Adrenal gland (tissue), 9 donors: ENCODE measurements at regions not wholly inside any gene's neighbourhood (a gene's known extent, or its start where the extent isn't known, plus 50 kb on each side); places are given as distances from the start of the nearest gene placed in this dataset.

Experiments used
- DNase-seq, 7 donors: peaks; one replicate each; pipeline ENCODE4 v3.0.0-alpha.2; 2019 to 2020
- H3K27ac ChIP-seq, 5 donors: fragments of 200-600 bp; sonication (generic) in 4 of 5; 1 replicate in 3 of 5; 2 replicates in 2 of 5; pipeline versions ENCODE4 v1.5.1 to v1.8.0; 2016 to 2020; ENCODE audit warnings: mild to moderate bottlenecking in 1 of 5
- H3K27me3 ChIP-seq: fragments of 200-600 bp; 2 replicates; pipeline ENCODE4 v1.8.0; 2021
- H3K36me3 ChIP-seq, 2 donors: fragments of 200-600 bp; replicated peaks in 1 of 2; 1 replicate in 1 of 2; 2 replicates in 1 of 2; pipeline versions ENCODE4 v1.5.1 to v1.8.0; 2018 to 2022
- H3K4me1 ChIP-seq, 2 donors: fragments of 200-600 bp; replicated peaks in 1 of 2; 1 replicate in 1 of 2; 2 replicates in 1 of 2; pipeline versions ENCODE4 v1.5.1 to v1.8.0; 2018 to 2021
- H3K4me3 ChIP-seq, 4 donors: fragments of 200-600 bp; sonication (generic) in 3 of 4; one replicate each; pipeline ENCODE4 v1.5.1; 2016 to 2018
- H3K9me3 ChIP-seq, 3 donors: fragments of 200-600 bp; sonication (generic) in 1 of 3; replicated peaks in 1 of 3; 1 replicate in 2 of 3; 2 replicates in 1 of 3; pipeline versions ENCODE4 v1.5.1 to v1.8.0; 2016 to 2021
- POLR2A ChIP-seq, 2 donors: fragments of 450-650 bp; IDR thresholded peaks; one replicate each; pipeline ENCODE4 v1.6.1; 2017; ENCODE audit warnings: antibody characterized with exemption in 2 of 2, mild to moderate bottlenecking in 2 of 2, moderate library complexity in 1 of 2
- WGBS, 4 donors: extraction: QIAGEN DNeasy Blood & Tissue Kit in 2 of 4; methylation state at CpG; one replicate each; pipeline versions ENCODE4 v1.1.5 to v1.1.7; 2013 to 2017; 5-methylcytosine and 5-hydroxymethylcytosine counted together
- intact Hi-C, 2 donors: fragments of 100-400 bp; cut with DNase I; formaldehyde crosslinking; loops; one replicate each; pipeline versions ENCODE4 v1.14.1 to v1.15.0; 2022 to 2023
- TF ChIP-seq, protein P1 (sequence below), 6 experiments: fragments of 450-650 bp in 4 of 6; fragments of 200-600 bp in 2 of 6; sonication (generic) in 1 of 6; IDR thresholded peaks; 1 replicate in 5 of 6; 2 replicates in 1 of 6; pipeline versions ENCODE4 v1.5.1 to v1.8.0; 2016 to 2021; ENCODE audit warnings: antibody characterized with exemption in 6 of 6, mild to moderate bottlenecking in 2 of 6, moderate library complexity in 1 of 6
- donor health status: healthy with polysubstance abuse.
- donor health status: Bipolar disorder and iron deficiency.
- donor health status: DM: yes; HTN: yes; CAD: no.
- donor health status: DM: no; HTN: no; CAD: no.
- donor health status: DM: no; HTN: no; CAD: no.

DNA sequence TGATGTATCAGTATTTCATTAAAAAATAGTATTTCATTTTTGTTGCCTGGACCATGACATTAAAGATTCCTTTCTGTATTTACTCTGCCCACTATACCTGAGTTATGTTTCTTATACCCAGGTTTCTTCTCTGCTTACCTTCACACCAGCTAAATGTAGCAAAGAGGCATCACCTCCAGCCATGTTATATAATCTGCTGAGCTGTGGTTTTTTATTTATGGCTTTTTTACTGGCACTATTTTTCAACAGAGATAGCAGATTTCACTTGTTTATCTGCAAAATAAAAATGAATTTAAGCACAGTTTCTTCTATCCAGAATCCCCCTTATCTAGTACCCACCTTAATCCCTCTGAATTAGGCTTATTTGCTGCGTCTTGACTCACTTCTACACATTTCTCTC, 979.0 kb upstream of the MAN1A1 start:
- Histone ChIP-seq H3K9me3 (peaks cover 0 to 4% (median 0%) of the 10 kb centered on the region in 3 donors), H3K27ac (no peak overlapping the region), H3K4me1 (no peaks in the 10 kb centered on the region), H3K4me3 (no peak overlapping the region), H3K27me3 (no peaks in the 10 kb centered on the region), H3K36me3 (no peaks in the 10 kb centered on the region)
- no peak for DNase-seq
- WGBS, 4 donors: 66 to 91% (median 83%) methylated on average over 1 of the region's 1 CpG
- TF ChIP-seq, protein P1, sequence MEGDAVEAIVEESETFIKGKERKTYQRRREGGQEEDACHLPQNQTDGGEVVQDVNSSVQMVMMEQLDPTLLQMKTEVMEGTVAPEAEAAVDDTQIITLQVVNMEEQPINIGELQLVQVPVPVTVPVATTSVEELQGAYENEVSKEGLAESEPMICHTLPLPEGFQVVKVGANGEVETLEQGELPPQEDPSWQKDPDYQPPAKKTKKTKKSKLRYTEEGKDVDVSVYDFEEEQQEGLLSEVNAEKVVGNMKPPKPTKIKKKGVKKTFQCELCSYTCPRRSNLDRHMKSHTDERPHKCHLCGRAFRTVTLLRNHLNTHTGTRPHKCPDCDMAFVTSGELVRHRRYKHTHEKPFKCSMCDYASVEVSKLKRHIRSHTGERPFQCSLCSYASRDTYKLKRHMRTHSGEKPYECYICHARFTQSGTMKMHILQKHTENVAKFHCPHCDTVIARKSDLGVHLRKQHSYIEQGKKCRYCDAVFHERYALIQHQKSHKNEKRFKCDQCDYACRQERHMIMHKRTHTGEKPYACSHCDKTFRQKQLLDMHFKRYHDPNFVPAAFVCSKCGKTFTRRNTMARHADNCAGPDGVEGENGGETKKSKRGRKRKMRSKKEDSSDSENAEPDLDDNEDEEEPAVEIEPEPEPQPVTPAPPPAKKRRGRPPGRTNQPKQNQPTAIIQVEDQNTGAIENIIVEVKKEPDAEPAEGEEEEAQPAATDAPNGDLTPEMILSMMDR (IDR thresholded peaks at IDR 0.05): no peak
- no peak for TF ChIP-seq POLR2A (IDR thresholded peaks at IDR 0.05)
- intact Hi-C loops: no loop called here

DNA sequence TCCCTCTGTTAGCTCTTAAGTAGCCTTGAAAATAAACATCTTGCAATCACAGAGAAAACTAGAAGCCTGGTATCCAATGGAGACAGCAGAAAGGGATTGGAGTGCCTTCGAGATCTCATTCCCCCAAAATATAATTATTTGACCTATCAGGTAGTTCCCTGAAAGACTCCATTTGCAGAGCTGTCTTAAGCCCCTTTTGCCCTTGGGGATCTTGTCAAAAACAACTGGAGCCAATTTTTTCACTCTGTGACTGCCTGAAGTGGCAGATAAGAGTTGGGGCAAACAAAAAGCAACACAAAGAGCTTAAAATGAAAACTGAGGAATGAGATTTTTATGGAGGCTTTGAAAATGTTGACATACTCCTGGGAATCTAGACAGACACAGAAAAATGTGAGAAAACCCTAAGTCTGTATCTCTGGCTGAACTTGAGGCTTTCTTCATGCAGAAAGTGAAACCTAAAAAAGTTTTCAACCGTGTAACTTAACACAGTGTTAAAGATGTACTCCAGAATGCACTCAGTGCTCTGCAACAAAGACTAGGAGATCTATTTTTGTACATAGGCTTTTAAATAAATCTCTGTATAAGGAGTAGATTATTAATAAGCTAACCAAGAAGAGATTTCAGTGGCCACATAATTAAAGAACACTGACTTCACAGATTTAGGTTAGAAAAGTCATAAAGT, 971.1 kb upstream of the MAN1A1 start:
- no peak for TF ChIP-seq POLR2A (IDR thresholded peaks at IDR 0.05)
- Histone ChIP-seq H3K27me3 (no peaks in the 10 kb centered on the region), H3K4me1 (no peaks in the 10 kb centered on the region), H3K9me3 (peaks cover 0 to 9% (median 0%) of the 10 kb centered on the region in 3 donors), H3K36me3 (no peaks in the 10 kb centered on the region), H3K4me3 (no peak overlapping the region), H3K27ac (no peak overlapping the region)
- intact Hi-C loops: no loop called here
- 74 to 82% (median 77%) methylated on average over 2 of the region's 2 CpGs for WGBS, 4 donors
- no peak for DNase-seq

DNA sequence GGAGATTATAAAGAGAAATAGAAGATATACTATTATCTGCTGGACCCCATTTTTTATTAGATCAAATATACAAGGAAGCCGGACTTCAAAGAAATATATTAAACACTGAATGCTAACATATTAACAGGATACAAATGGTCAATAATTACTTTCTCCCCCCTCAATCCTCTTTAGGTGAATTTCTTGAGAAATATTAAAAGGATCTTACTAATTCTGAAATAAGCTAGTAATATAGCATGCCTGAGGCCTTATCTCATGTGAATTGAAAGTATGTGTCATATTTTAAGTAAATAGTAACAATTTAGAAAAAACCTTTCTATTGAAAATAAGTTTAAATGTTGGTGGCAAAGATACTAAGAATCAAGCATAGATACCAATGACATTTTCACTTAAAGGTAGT, 954.7 kb upstream of the MAN1A1 start:
- no peaks in the 10 kb centered on the region for H3K4me1 ChIP-seq
- no peak for DNase-seq
- H3K9me3 ChIP-seq: peaks cover 0 to 4% (median 0%) of the 10 kb centered on the region in 3 donors
- intact Hi-C loops: no loop called here
- no peak overlapping the region for H3K4me3 ChIP-seq
- H3K27me3 ChIP-seq: no peaks in the 10 kb centered on the region
- TF ChIP-seq POLR2A (IDR thresholded peaks at IDR 0.05): no peak
- TF ChIP-seq, protein P1 (IDR thresholded peaks at IDR 0.05): no peak
- H3K36me3 ChIP-seq: no peaks in the 10 kb centered on the region
- 87 to 100% (median 93%) methylated on average over 1 of the region's 1 CpG for WGBS, 4 donors
- no peak overlapping the region for H3K27ac ChIP-seq

DNA sequence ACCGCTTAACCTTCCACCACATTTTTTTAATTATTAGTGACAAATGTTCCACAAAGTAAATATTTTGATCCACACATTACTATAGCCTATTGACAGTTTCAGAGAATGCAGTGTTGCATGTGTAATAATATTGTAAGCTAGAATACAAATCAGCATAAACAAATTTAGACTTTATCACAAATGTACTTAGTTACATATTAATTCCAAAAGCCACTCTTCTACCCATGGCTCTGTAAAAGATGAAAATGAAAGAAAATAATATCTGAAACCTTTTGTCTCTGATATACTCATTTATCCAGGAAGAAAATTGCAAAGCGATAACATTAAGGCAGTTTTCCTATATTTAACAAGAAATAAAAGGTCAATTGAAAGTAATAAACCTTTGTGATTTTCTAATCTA, 954.0 kb upstream of the MAN1A1 start:
- Histone ChIP-seq H3K9me3 (peaks cover 0 to 4% (median 0%) of the 10 kb centered on the region in 3 donors), H3K27me3 (no peaks in the 10 kb centered on the region), H3K4me1 (no peaks in the 10 kb centered on the region), H3K36me3 (no peaks in the 10 kb centered on the region), H3K27ac (no peak overlapping the region), H3K4me3 (no peak overlapping the region)
- intact Hi-C loops: no loop called here
- no peak for TF ChIP-seq POLR2A (IDR thresholded peaks at IDR 0.05)
- TF ChIP-seq, protein P1 (IDR thresholded peaks at IDR 0.05): no peak
- 91 to 97% (median 93%) methylated on average over 2 of the region's 2 CpGs for WGBS, 4 donors
- DNase-seq: no peak

DNA sequence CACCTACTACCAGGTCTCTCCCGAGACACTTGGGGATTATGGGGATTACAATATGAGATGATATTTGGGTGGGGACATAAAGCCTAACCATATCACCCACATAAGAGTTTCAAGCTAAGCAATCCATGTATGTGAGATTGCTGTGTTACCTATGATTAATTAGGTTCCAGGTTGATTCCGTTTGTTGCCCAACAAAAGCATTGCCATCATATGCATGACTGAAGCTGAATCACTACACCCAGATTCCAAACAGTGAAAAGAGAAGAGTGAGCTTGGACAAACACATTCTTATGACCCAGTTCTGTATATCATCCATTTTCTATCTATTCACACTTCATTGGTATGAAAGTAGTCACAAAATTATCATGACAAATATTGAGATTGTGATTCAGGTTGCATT, 952.5 kb upstream of the MAN1A1 start:
- TF ChIP-seq, protein P1 (IDR thresholded peaks at IDR 0.05): no peak
- no peak for TF ChIP-seq POLR2A (IDR thresholded peaks at IDR 0.05)
- 79 to 89% (median 89%) methylated on average over 2 of the region's 2 CpGs for whole genome bisulfite sequencing, 4 donors
- H3K4me3 ChIP-seq: no peak overlapping the region
- H3K9me3 ChIP-seq: peaks cover 0 to 4% (median 0%) of the 10 kb centered on the region in 3 donors
- H3K27me3 ChIP-seq: no peaks in the 10 kb centered on the region
- no peaks in the 10 kb centered on the region for H3K36me3 ChIP-seq
- DNase-seq: no peak
- H3K27ac ChIP-seq: no peak overlapping the region
- no peaks in the 10 kb centered on the region for H3K4me1 ChIP-seq
- intact Hi-C loops: no loop called here
